ENCODE measurements at regions not wholly inside any gene's neighbourhood (a gene's known extent, or its start where the extent isn't known, plus 50 kb on each side); places are given as distances from the start of the nearest gene placed in this dataset.

DNA sequence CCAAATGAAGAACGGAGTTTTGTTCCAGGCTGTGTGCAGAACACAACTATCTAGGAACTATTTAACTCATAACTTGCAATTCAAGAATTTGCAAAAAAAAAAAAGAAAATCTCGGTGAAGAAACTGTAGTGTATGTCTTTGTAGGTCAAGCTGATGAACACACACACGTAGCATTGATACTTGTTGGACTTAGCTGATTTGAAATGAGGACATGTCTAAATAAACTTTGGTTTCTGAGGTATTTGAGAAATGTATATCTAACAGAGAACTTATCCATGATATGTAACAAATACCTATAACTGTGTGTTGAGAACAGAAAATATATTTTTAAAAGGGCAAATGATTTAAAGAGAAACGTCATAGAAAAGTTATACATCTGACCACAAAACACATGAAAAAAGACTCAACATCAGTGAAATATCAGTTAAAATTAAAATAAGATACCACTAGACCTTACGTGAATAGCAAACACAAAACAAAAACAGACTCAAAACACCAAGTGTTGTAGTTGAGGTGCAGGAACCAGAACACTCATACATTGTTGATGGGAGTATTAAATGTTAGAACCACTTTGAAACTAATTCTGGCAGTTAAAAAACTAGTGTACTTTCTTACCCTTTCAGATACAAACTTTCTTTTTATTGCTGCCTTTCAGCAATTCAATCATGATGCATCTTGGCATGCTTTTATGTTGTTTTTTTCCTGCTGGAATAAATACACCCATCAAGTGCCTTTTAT is 1535.8 kb upstream of the PCDH10 start:
- no peak for DNase-seq (ENCODE audit: low read depth)
- H3K36me3 ChIP-seq (ENCODE audit: control insufficient read depth, insufficient read depth, low read length), result no peaks in the 10 kb centered on the region
- TF ChIP-seq, protein P1, sequence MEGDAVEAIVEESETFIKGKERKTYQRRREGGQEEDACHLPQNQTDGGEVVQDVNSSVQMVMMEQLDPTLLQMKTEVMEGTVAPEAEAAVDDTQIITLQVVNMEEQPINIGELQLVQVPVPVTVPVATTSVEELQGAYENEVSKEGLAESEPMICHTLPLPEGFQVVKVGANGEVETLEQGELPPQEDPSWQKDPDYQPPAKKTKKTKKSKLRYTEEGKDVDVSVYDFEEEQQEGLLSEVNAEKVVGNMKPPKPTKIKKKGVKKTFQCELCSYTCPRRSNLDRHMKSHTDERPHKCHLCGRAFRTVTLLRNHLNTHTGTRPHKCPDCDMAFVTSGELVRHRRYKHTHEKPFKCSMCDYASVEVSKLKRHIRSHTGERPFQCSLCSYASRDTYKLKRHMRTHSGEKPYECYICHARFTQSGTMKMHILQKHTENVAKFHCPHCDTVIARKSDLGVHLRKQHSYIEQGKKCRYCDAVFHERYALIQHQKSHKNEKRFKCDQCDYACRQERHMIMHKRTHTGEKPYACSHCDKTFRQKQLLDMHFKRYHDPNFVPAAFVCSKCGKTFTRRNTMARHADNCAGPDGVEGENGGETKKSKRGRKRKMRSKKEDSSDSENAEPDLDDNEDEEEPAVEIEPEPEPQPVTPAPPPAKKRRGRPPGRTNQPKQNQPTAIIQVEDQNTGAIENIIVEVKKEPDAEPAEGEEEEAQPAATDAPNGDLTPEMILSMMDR (IDR thresholded peaks at IDR 0.05; ENCODE audit: insufficient read depth, low read length, poor library complexity, severe bottlenecking), result no peak
- H3K4me3 ChIP-seq (ENCODE audit: low read depth, low read length), result no peak overlapping the region
- no peaks in the 10 kb centered on the region for H3K27me3 ChIP-seq (ENCODE audit: control insufficient read depth, insufficient read depth, low read length)

DNA sequence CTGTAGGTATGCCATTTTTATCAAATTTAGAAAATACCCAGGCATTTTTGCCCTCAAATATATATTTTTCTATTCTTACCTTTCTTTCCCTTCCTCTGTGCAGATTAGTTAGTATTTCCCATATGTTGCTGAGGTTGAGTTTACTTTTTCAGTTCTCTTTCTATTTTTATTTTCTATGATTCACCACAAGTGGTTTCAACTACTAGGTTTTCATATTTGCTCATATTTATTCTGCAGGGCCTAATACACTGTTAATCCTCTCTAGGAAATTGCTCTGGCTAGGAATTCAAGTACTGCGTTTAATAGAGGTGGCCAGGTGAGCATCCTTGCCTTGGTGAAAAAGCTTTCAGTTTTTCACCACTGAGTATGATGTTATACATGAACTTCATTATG is 1535.3 kb upstream of the PCDH10 start:
- DNase-seq (ENCODE audit: low read depth), result no peak
- no peak overlapping the region for H3K4me3 ChIP-seq (ENCODE audit: low read depth, low read length)
- H3K27me3 ChIP-seq (ENCODE audit: control insufficient read depth, insufficient read depth, low read length), result no peaks in the 10 kb centered on the region
- TF ChIP-seq, protein P1 (IDR thresholded peaks at IDR 0.05; ENCODE audit: insufficient read depth, low read length, poor library complexity, severe bottlenecking), result no peak
- no peaks in the 10 kb centered on the region for H3K36me3 ChIP-seq (ENCODE audit: control insufficient read depth, insufficient read depth, low read length)

DNA sequence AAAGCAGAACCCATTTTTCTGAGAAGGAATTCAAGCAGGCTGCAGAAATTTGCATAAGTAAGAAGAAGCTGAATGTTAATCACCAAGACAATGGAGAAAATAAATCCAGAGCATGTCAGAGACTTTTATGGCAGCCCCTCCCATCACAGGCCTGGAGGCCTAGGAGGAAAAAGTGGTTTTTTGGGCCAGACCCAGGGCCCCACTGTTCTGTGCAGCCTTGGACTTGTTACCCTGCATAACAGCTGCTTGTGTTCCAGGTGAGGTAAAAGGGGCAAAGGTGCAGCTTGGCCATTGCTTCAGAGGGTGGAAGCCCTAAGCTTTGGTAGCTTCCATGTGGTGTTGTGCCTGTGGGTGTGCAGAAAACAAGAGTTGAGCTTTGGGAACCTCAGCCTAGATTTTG is 1516.2 kb upstream of the PCDH10 start:
- Histone ChIP-seq H3K27me3 (ENCODE audit: control insufficient read depth, insufficient read depth, low read length) (no peaks in the 10 kb centered on the region), H3K4me3 (ENCODE audit: low read depth, low read length) (no peak overlapping the region), H3K36me3 (ENCODE audit: control insufficient read depth, insufficient read depth, low read length) (no peaks in the 10 kb centered on the region)
- TF ChIP-seq, protein P1 (IDR thresholded peaks at IDR 0.05; ENCODE audit: insufficient read depth, low read length, poor library complexity, severe bottlenecking), result no peak
- DNase-seq (ENCODE audit: low read depth), result no peak

DNA sequence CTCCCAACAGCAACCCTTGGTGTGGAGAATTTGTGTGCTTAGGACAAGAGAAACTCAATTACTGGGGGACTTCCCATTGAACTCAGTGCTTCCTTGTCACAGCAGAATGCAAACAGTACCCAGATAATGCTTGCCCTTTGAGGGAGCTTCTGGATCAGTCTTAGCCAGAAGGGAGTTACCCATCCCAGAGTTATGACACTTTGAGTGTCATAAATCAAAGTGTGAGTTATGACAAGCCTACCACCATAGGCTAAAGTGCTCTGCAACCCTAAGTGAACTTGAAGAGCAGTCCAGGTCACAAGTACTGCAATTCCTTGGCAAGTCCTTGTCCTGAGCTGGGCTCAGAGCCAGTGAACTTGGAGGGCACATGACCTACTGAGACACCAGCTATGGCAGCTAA is 1513.9 kb upstream of the PCDH10 start:
- H3K27me3 ChIP-seq (ENCODE audit: control insufficient read depth, insufficient read depth, low read length), result no peaks in the 10 kb centered on the region

DNA sequence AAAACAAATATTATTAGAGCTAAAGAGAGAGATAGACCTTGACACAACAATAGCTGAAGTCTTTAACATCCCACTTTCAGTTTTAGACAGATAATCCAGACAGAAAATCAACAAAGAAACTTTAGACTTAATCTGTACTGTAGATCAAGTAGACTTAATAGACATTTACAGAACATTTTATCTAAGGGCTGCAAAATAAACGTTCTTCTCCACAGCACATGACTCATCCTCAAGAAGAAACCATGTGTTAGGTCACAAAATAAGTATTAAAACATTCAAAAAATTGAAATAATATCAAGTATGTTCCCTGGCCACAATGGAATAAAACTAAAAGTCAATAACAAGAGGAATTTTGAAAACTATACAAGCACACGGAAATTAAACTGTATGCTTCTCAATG is 1510.3 kb upstream of the PCDH10 start:
- TF ChIP-seq, protein P1 (IDR thresholded peaks at IDR 0.05; ENCODE audit: insufficient read depth, low read length, poor library complexity, severe bottlenecking), result no peak
- H3K27me3 ChIP-seq (ENCODE audit: control insufficient read depth, insufficient read depth, low read length), result no peaks in the 10 kb centered on the region
- no peaks in the 10 kb centered on the region for H3K36me3 ChIP-seq (ENCODE audit: control insufficient read depth, insufficient read depth, low read length)
- H3K4me3 ChIP-seq (ENCODE audit: low read depth, low read length), result no peak overlapping the region
- DNase-seq (ENCODE audit: low read depth), result no peak

More for the DNA sequence above, 1513.9 kb upstream of the PCDH10 start:
- no peak overlapping the region for H3K4me3 ChIP-seq (ENCODE audit: low read depth, low read length)
- TF ChIP-seq, protein P1 (IDR thresholded peaks at IDR 0.05; ENCODE audit: insufficient read depth, low read length, poor library complexity, severe bottlenecking), result no peak
- no peaks in the 10 kb centered on the region for H3K36me3 ChIP-seq (ENCODE audit: control insufficient read depth, insufficient read depth, low read length)
- no peak for DNase-seq (ENCODE audit: low read depth)

DNA sequence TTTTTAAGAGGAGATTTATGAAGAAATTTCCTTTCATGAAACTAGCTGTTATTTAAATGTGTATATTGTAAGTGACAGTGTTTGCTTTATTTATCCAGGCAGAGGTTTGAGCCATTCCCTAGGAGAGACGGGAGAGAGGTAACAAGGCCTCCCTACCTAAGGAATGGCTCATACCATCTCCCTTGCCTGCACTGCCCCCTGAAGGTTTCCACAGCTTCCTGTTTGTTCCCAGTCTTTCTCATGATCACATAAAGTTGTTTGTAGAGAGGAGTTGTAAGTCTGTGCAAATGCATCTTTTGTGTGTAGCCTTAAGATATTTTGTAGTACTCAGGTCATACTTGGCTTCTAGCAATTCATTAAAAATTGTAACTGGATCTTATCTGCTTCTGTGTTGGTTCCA is 1504.5 kb upstream of the PCDH10 start:
- Histone ChIP-seq H3K36me3 (ENCODE audit: control insufficient read depth, insufficient read depth, low read length) (no peaks in the 10 kb centered on the region), H3K27me3 (ENCODE audit: control insufficient read depth, insufficient read depth, low read length) (no peaks in the 10 kb centered on the region), H3K4me3 (ENCODE audit: low read depth, low read length) (no peak overlapping the region)
- DNase-seq (ENCODE audit: low read depth), result peak; percentile 12
- TF ChIP-seq, protein P1 (IDR thresholded peaks at IDR 0.05; ENCODE audit: insufficient read depth, low read length, poor library complexity, severe bottlenecking), result peak; percentile 65
